Stimulated activated effector memory CD8-positive, alpha-beta T cell treated with anti-CD3 and anti-CD28 coated beads, Interleukin-12 subunit alpha, Interleukin-12 subunit beta, amount 100 ng/mL, for 72 hours (primary cell): ENCODE measurements at regions not wholly inside any gene's neighbourhood (a gene's known extent, or its start where the extent isn't known, plus 50 kb on each side); places are given as distances from the start of the nearest gene placed in this dataset.
A peak's percentile ranks its signal among the peaks of the same experiment; 100 is the strongest.

Experiments
- ATAC-seq: fragments of 150-1000 bp; cut with Tn5 transposase; 2 replicates; pipeline ENCODE4 v1.10.0; 2021
- DNase-seq, 2 donors: peaks; one replicate each; pipeline ENCODE4 v3.0.0; 2021 to 2022; ENCODE audit warnings: low spot score in 2 of 2
- H3K27ac Mint-ChIP-seq: one replicate; pipeline ENCODE4 v1.8.0; 2022; ENCODE audit warnings: mild to moderate bottlenecking, mixed read lengths
- H3K36me3 Mint-ChIP-seq: one replicate; pipeline ENCODE4 v1.8.0; 2022; ENCODE audit warnings: mild to moderate bottlenecking, mixed read lengths
- H3K4me1 Mint-ChIP-seq: one replicate; pipeline ENCODE4 v1.8.0; 2022; ENCODE audit warnings: mixed read lengths
- H3K4me3 Mint-ChIP-seq: one replicate; pipeline ENCODE4 v1.8.0; 2022; ENCODE audit warnings: mild to moderate bottlenecking, mixed read lengths
- H3K9me3 Mint-ChIP-seq: one replicate; pipeline ENCODE4 v1.8.0; 2022; ENCODE audit warnings: mixed read lengths

DNA sequence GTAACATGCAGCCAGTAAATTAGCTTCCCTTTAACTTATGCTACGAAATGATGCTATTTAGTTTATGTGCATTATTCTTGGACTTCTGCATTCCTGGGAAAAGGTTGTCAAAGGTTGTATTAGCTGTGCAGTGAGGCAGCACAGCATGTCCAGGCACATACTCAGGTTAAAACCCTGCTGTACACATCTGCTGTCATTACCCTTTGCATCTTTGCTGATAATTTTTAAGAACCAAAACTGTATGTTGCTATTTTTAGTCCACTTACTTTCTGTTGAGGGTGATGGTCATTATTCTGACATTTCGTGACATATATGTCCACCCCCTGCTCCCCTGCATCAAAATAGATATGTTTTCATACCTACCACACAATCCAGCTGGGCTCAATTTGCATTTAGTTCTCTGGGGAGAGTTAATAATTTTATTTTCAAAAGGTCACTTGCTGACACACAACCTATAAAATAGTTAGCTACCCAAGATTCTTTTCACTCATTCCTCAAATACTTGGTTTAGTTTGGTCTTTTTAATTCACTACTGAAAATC is 142.5 kb upstream of the SPACA1 start:
- Mint-ChIP-seq H3K27ac (no peak overlapping the region), H3K4me1 (peaks cover 29% of the 10 kb centered on the region), H3K9me3 (no peaks in the 10 kb centered on the region), H3K36me3 (peaks cover 7% of the 10 kb centered on the region), H3K4me3 (no peak overlapping the region)
- no peak for ATAC-seq
- no peak for DNase-seq

DNA sequence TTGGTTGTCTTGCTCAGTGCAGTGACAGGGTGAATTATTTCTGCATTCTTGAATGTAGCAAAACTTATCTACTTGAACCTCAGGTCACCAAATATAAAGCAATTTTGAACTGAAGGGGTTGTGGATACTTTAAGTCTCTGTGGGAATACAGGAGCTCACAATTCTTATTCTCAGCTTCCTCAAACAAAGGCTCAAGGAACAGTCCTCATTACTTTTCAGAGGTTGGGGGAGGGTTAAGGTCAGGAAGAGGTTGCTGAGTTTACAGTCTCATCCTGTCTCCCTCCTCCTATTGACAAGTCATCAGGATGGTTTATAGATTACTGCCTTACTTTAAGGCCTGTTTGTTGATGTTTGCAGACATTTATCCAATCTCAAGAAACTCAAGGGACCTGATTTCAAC is 143.6 kb upstream of the SPACA1 start:
- ATAC-seq (no peak), DNase-seq (no peak)
- no peaks in the 10 kb centered on the region for H3K9me3 Mint-ChIP-seq
- peaks cover 7% of the 10 kb centered on the region for H3K36me3 Mint-ChIP-seq
- H3K4me3 Mint-ChIP-seq, result no peak overlapping the region
- no peak overlapping the region for H3K27ac Mint-ChIP-seq
- H3K4me1 Mint-ChIP-seq, result peaks cover 20% of the 10 kb centered on the region

DNA sequence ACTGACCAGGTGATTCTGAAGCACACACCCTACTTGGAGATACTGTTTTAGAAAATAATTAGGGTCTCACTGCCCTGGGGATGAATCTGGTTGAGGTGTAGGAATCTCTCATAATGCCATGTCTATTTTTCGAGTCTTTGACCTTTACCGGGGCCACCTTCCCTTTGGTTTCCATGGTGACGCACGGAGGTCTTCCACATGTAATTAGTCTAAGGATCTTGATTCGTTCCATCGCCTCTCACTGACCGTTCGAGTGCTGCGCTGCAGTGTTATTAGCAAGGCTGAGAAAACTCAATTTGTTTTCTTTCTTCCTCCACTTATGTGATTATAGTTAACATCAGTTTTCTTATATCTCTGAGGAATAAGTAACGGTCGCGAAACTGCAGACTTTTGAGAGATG is 144.3 kb upstream of the SPACA1 start:
- Mint-ChIP-seq H3K9me3 (no peaks in the 10 kb centered on the region), H3K36me3 (peaks cover 7% of the 10 kb centered on the region)

DNA sequence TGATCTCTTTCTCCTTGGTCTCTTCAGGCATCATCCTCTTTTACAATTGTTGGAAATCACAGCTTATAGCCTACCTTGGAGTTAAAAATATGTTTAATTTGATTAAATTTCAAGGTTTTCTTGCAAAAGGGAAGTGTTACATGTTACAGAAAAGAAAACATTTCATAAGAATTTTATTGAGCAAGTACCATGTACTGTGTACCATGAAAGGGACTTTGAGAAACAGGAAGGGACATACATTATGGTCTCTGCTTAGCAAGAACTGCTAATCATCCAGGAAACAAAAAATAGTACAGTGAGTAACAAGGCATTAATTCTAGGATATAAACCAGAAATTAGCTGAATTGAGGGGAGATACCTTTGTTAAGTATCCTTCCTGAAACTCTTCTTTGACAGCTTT is 145.3 kb upstream of the SPACA1 start:
- H3K9me3 Mint-ChIP-seq, result no peaks in the 10 kb centered on the region
- no peak overlapping the region for H3K27ac Mint-ChIP-seq
- ATAC-seq (no peak), DNase-seq (no peak)
- H3K4me3 Mint-ChIP-seq, result no peak overlapping the region
- H3K36me3 Mint-ChIP-seq, result peaks cover 2% of the 10 kb centered on the region
- H3K4me1 Mint-ChIP-seq, result peaks cover 8% of the 10 kb centered on the region

More for the DNA sequence above, 144.3 kb upstream of the SPACA1 start:
- DNase-seq, result no peak
- no peak for ATAC-seq
- H3K27ac Mint-ChIP-seq, result no peak overlapping the region
- no peak overlapping the region for H3K4me3 Mint-ChIP-seq
- peaks cover 16% of the 10 kb centered on the region for H3K4me1 Mint-ChIP-seq

DNA sequence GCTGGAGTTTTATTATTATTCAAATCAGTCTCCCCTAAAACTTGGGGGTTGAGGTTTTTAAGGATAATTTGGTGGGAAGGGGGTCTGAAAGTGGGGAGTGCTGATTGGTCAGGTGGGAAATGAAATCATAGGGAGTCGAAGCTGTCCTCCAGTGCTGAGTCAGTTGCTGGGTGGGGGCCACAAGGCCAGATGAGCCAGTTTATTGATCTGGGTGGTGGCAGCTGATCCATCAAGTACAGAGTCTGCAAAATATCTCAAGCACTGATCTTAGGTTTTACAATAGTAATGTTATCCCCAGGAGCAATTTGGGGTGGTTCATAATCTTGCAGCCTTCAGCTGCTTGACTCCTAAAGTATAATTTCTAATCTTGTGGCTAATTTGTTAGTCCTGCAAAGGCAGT is 146.0 kb upstream of the SPACA1 start:
- DNase-seq (peak in 1 of 2 donors; percentile 6), ATAC-seq (no peak)
- Mint-ChIP-seq H3K27ac (no peak overlapping the region), H3K9me3 (no peaks in the 10 kb centered on the region), H3K36me3 (no peaks in the 10 kb centered on the region), H3K4me3 (no peak overlapping the region), H3K4me1 (no peaks in the 10 kb centered on the region)

DNA sequence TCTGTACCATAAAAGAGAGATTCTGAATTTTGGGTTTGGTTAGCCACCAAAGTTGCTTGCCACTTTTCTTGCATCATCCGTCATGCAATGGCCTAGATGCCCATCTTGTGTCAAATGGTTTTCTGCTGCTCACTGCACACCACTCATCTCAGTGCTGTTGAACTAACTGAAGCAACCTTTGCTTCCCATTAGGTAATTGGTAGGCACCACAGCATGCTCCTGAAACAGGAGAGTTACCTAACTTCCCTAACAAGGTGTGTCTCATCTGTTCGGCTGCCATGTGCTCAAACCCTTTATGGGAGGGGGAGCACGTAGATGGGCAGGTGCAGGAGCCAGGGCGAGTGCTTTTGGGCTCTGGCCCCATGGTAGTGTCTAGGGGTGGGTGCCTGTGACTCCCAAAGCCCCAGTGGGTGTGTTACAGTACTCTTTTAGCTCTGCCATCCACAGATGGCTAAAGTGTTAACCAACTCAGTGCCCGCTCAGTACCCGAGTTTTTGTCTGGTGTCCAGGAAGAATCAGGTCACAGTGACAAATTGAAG is 147.4 kb upstream of the SPACA1 start:
- no peak for ATAC-seq
- Mint-ChIP-seq H3K36me3 (no peaks in the 10 kb centered on the region), H3K27ac (no peak overlapping the region), H3K9me3 (no peaks in the 10 kb centered on the region), H3K4me1 (no peaks in the 10 kb centered on the region), H3K4me3 (no peak overlapping the region)
- no peak for DNase-seq

DNA sequence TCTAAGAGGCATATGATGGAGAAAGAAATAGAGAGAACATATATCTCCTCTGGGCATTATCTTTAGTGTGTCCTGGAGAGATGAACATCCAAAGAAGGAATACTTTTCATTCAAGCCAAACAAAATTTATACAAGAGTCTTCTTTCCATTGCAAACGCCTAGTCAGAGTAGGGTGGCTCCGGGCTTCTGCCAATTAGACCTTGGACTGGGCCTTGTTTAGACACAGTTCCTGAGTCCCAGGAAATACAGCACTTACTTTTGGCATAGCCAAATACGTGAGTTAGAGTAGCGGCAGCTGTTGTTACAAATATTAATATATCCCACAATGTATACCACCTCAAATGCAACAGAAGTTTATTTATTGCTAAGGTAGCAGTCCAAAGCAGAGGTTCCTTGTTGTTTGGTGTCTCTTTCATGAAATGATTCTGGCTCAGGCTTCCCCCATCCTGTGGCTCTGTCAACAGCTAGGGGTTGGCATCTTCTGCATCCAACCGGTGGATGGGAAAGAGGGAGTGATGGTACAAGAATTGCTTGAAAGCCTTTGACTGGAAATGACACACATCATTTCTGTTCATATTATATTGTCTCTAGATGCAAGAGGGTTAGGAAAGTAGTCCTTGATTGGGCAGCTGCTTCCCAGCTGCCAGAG is 148.0 kb upstream of the SPACA1 start:
- Mint-ChIP-seq H3K9me3 (no peaks in the 10 kb centered on the region), H3K4me1 (no peaks in the 10 kb centered on the region), H3K36me3 (no peaks in the 10 kb centered on the region), H3K27ac (no peak overlapping the region), H3K4me3 (no peak overlapping the region)
- ATAC-seq (no peak), DNase-seq (no peak)

DNA sequence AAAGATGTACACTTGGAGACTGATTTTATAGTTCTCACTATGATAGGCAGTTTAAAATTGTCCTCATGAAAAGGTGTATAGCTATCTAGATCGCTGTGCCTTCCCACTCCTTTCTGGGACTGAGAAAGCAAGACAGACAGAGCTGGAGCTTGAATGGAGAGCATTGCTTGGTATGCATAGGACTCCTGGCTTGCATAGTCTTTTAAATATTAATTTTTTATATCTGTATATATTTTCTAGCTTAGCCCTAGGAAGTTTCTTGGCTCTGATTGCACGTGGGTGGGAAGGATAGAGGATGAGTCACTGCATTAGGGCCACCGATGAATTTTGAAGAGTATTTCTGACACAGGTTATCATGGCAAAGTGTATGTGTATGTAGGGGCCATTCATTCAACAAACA is 150.0 kb upstream of the SPACA1 start:
- Mint-ChIP-seq H3K4me1 (no peaks in the 10 kb centered on the region), H3K9me3 (no peaks in the 10 kb centered on the region), H3K4me3 (no peak overlapping the region), H3K36me3 (no peaks in the 10 kb centered on the region), H3K27ac (no peak overlapping the region)
- no peak for ATAC-seq
- DNase-seq, result no peak

DNA sequence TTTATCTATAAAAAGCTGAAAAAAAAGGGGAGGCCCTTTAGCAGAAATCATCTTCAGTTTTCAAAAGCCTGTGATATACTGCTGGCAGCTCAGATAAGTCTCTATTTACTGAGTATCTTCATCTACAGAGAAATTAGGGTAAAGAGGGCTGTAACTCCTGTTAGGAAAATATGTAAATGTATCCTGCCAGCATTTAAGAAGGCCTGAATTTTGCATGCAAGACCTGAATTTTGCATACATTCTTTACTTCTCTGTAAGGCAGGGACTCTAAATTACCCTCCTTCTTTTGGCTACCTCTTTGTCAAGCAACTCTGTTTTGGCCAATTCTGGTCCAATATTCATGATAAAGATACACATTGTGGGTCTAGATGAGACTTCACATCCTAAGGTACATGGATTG is 150.6 kb upstream of the SPACA1 start:
- Mint-ChIP-seq H3K27ac (no peak overlapping the region), H3K4me3 (no peak overlapping the region), H3K9me3 (no peaks in the 10 kb centered on the region), H3K4me1 (no peaks in the 10 kb centered on the region), H3K36me3 (no peaks in the 10 kb centered on the region)
- DNase-seq (no peak), ATAC-seq (no peak)

DNA sequence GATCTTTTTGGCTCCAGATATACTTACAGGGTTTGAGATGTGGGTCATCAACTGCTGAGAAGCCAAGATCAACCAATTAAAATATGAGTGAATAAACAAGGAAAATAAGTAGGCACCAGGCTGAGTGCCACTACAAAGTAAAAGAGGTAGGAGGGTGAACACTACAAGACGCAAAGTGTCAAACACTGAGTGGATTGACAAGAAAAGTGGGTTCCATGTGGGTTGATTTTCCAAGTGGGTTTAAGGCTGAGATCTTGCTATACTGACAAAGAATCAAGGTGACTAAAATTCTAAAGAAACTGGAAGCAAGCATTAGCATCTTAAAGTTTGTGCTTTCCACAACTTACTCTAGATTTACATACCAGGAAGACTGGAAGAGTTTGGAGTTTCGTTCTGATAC is 160.4 kb upstream of the SPACA1 start:
- no peak for ATAC-seq
- Mint-ChIP-seq H3K36me3 (no peaks in the 10 kb centered on the region), H3K4me1 (no peaks in the 10 kb centered on the region), H3K9me3 (no peaks in the 10 kb centered on the region), H3K4me3 (no peak overlapping the region), H3K27ac (no peak overlapping the region)
- no peak for DNase-seq

DNA sequence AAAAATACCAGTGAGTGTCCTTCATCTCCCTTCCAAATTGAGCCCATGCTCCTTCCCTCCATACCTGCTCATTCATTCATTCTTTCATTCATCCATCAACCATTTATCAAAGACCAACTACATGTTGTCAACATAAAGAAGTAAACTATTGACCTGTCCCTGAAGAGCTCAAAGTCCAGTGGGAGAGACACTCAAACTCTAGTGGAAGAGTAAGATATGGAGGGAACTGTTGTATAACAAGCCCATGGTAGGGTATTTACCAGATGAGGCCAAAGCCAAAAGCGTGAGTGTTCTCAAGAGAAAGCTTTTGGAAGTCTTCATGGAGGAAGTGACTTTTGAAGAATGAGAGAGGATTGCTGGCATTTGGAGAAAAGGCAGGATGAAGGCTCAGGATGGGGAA is 163.4 kb upstream of the SPACA1 start:
- no peak overlapping the region for H3K27ac Mint-ChIP-seq
- DNase-seq (no peak), ATAC-seq (no peak)
- H3K4me1 Mint-ChIP-seq, result peaks cover 7% of the 10 kb centered on the region
- H3K9me3 Mint-ChIP-seq, result peaks cover 2% of the 10 kb centered on the region
- no peaks in the 10 kb centered on the region for H3K36me3 Mint-ChIP-seq
- H3K4me3 Mint-ChIP-seq, result no peak overlapping the region

DNA sequence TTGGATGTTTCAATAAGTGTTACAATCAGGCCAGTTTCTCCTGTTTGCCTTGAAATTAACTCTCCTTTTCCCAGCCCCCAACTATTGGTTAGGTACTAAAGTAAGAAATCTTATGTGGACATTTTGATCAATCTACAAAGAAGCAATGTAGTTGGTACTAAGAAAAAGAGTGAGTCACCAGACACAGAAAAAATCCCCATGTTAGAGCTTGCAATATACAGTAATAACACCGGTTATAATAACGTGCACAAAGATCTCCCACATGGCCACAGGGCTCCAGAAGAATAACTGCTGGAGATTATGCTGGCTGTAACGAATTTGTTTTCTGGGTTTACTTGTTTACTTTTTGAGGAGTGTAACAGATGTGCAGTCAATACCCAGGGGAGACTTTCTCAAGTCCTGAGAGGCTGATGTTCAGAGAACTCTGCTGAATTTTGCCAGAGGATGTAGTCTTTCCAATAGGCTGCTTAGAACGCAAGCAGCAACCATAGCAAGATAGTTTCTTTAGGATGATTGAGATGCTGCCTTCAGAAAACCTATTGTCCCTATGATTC is 166.2 kb upstream of the SPACA1 start:
- Mint-ChIP-seq H3K4me1 (peaks cover 7% of the 10 kb centered on the region), H3K4me3 (no peak overlapping the region), H3K27ac (no peak overlapping the region), H3K9me3 (peaks cover 2% of the 10 kb centered on the region), H3K36me3 (no peaks in the 10 kb centered on the region)
- peak; percentile 86 for ATAC-seq
- no peak for DNase-seq

DNA sequence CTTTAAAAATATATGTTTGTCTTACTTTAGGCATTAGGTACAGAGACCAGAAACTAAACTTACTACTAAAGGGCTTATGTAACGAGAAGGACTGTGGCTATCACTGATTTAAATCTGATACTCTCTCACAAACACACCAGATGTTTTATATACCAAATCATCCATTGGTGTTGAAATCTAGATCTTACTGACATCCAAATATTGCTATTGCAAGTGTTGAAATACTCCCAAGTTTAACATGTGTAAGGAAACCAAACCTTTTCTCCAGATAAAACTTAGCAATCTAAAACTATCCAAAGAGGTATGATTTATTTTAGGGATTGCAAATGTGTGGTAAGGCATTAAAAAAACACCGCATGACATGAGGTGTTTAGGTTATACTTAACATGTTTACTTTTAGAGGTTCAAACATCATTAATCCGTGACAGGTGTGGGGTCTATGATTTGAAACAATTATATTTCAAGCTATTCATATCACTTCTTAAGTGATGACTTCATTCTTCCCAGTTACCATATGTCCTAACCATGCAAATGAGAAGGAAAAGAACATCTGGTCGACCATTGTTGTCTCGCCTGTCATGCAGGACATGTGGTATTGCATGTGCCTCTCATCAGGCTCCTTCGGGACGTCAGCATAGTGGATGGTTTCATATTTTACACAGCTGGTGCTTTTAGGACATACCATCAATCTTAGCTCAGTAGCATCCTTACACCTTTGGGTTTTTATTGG is 168.3 kb upstream of the SPACA1 start:
- Mint-ChIP-seq H3K4me3 (no peak overlapping the region), H3K36me3 (no peaks in the 10 kb centered on the region), H3K9me3 (peaks cover 2% of the 10 kb centered on the region), H3K27ac (no peak overlapping the region), H3K4me1 (peaks cover 7% of the 10 kb centered on the region)
- ATAC-seq (no peak), DNase-seq (no peak)

DNA sequence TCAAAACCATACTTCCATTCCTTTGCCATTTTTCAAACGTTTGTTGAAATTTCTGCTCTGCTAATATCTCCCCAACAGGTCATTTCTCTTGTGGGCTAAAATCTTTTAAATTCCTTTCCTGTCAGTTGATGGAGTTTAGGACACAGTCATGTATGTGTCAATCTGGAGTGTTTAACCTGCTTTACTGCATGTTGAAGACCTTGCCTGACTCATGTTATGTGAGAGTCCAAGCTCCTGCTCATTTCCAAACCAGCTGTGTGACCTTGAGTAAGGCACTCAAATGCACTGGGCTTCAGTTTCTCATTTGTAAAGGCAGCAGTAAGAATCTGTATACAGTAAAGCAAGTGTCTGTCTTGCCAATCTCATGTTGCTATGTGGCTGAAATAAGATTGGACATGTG is 171.9 kb upstream of the SPACA1 start:
- H3K9me3 Mint-ChIP-seq, result no peaks in the 10 kb centered on the region
- H3K4me3 Mint-ChIP-seq, result no peak overlapping the region
- no peak for ATAC-seq

DNA sequence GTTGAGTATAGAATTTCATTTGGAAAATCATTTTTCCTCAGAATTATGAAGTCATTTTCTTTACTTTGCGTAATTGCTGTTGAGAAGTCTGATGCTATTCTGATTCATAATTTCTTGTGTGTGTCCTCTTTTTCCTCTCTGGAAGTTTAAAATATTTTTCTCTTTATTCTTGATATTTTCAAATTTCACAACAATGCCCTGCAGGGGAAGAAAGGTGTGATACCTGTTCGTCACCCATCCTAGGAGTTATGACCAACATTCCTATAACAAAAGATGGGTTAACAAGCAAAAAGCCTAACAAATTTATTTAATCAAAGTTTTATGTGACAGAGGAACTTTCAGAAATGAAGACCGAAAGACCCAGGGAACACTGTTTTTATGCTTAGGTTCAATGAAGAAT is 171.5 kb upstream of the AKIRIN2 start:
- Mint-ChIP-seq H3K4me3 (no peak overlapping the region), H3K27ac (no peak overlapping the region), H3K9me3 (no peaks in the 10 kb centered on the region), H3K36me3 (no peaks in the 10 kb centered on the region), H3K4me1 (no peaks in the 10 kb centered on the region)
- DNase-seq (no peak), ATAC-seq (no peak)

More for the DNA sequence above, 171.9 kb upstream of the SPACA1 start:
- Mint-ChIP-seq H3K4me1 (no peaks in the 10 kb centered on the region), H3K36me3 (no peaks in the 10 kb centered on the region), H3K27ac (no peak overlapping the region)
- DNase-seq, result no peak

DNA sequence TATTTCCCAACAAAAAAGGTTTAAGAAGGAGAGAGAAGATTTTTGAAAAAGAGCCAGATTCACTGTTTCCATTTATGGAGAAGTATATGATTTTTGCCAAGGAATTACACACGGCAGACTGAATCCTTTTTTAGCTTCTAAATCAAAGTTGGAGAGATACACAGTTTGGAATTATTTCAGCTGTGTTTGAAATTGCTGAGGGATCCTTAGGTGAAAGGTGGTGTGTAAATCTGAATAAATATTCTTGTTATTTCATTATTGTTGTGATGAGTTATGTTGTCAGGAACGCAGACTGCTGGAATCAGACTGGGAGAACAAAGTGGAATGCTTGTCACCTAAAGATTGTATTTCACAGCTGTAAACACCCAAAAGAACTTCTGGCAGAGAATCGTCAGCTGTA is 168.5 kb upstream of the AKIRIN2 start:
- Mint-ChIP-seq H3K36me3 (no peaks in the 10 kb centered on the region), H3K4me1 (no peaks in the 10 kb centered on the region), H3K4me3 (no peak overlapping the region), H3K9me3 (no peaks in the 10 kb centered on the region), H3K27ac (no peak overlapping the region)
- DNase-seq (no peak), ATAC-seq (no peak)
